ENCODE measurements at regions not wholly inside any gene's neighbourhood (a gene's known extent, or its start where the extent isn't known, plus 50 kb on each side); places are given as distances from the start of the nearest gene placed in this dataset.

DNA sequence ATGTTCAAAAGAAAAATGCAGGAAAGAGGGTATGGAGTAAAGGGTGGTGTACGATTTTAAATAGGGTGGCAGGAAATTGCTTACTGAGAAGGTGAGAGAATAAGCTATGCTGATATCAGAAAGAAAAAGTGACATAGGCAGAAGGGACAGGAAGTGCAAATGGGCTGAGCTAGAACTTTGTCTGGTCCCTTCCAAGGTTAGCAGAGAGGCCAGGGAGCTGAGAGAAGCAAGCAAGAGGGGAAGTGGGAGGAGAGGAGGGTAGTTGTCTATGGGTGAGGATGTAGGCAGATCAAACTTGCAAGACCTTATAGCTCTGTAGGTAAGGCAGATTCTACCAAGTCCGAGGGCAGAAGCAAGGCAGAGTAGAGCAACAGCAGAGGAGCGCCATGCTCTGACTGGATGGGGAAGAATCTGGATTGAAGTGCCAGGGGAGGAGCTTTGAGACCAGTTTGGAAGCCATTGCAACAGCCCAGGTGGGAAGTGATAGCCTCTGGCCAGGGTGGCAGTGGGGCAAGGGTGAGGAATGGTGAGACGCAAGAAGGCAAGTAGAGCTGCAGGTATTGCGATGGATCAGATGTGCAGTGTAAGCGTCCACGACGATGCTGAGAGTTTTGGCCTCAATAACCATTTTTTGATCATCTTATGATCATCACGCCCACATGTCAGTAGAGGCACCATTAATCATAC lies 134.4 kb upstream of the APCDD1 start:
- TF ChIP-seq, protein P1, sequence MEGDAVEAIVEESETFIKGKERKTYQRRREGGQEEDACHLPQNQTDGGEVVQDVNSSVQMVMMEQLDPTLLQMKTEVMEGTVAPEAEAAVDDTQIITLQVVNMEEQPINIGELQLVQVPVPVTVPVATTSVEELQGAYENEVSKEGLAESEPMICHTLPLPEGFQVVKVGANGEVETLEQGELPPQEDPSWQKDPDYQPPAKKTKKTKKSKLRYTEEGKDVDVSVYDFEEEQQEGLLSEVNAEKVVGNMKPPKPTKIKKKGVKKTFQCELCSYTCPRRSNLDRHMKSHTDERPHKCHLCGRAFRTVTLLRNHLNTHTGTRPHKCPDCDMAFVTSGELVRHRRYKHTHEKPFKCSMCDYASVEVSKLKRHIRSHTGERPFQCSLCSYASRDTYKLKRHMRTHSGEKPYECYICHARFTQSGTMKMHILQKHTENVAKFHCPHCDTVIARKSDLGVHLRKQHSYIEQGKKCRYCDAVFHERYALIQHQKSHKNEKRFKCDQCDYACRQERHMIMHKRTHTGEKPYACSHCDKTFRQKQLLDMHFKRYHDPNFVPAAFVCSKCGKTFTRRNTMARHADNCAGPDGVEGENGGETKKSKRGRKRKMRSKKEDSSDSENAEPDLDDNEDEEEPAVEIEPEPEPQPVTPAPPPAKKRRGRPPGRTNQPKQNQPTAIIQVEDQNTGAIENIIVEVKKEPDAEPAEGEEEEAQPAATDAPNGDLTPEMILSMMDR (conservative IDR thresholded peaks at IDR 0.05) = no peak
- no peak for TF ChIP-seq ZFX (IDR thresholded peaks at IDR 0.05)
